Natural killer cell (primary cell): ENCODE measurements at regions not wholly inside any gene's neighbourhood (a gene's known extent, or its start where the extent isn't known, plus 50 kb on each side); places are given as distances from the start of the nearest gene placed in this dataset.

Source experiments
- ATAC-seq, 3 donors: fragments of 150-1000 bp in 2 of 3; fragments of 200-7000 bp in 1 of 3; cut with Tn5 transposase; 1 replicate in 1 of 3; 2 replicates in 2 of 3; pipeline ENCODE4 v1.10.0; 2021; ENCODE audit warnings: mild to moderate bottlenecking in 2 of 3, moderate library complexity in 2 of 3
- DNase-seq, 2 donors: peaks; one replicate each; pipeline versions ENCODE4 v3.0.0 to v3.0.0-alpha.2; 2013 to 2021; ENCODE audit warnings: mixed read lengths in 1 of 2
- H3K27ac ChIP-seq: one replicate; pipeline ENCODE4 v1.5.1; 2013; ENCODE audit warnings: mild to moderate bottlenecking, low read length
- H3K27me3 ChIP-seq: one replicate; pipeline ENCODE4 v1.6.1; 2013; ENCODE audit warnings: low read length; ENCODE audit not compliant: control insufficient read depth, insufficient read depth
- H3K36me3 ChIP-seq: one replicate; pipeline ENCODE4 v1.6.1; 2013; ENCODE audit warnings: low read length; ENCODE audit not compliant: control insufficient read depth, insufficient read depth
- H3K4me1 ChIP-seq: one replicate; pipeline ENCODE4 v1.6.1; 2013; ENCODE audit warnings: low read length; ENCODE audit not compliant: control insufficient read depth, insufficient read depth
- H3K4me3 ChIP-seq: one replicate; pipeline ENCODE4 v1.5.1; 2013; ENCODE audit warnings: low read length
- H3K9me3 ChIP-seq: one replicate; pipeline ENCODE4 v1.6.1; 2013; ENCODE audit warnings: low read length; ENCODE audit not compliant: control insufficient read depth, insufficient read depth
- H3K27ac Mint-ChIP-seq, 2 donors: one replicate each; pipeline ENCODE4 v1.8.0; 2022; ENCODE audit warnings: mild to moderate bottlenecking in 2 of 2, mixed read lengths in 2 of 2, moderate library complexity in 1 of 2
- H3K27me3 Mint-ChIP-seq, 2 donors: one replicate each; pipeline ENCODE4 v1.8.0; 2022; ENCODE audit warnings: low read depth in 2 of 2, mixed read lengths in 2 of 2
- H3K36me3 Mint-ChIP-seq: one replicate; pipeline ENCODE4 v1.8.0; 2022; ENCODE audit warnings: mixed read lengths
- H3K4me1 Mint-ChIP-seq, 2 donors: one replicate each; pipeline ENCODE4 v1.8.0; 2022; ENCODE audit warnings: mixed read lengths in 2 of 2
- H3K4me3 Mint-ChIP-seq: one replicate; pipeline ENCODE4 v1.8.0; 2022; ENCODE audit warnings: mild to moderate bottlenecking, moderate library complexity, mixed read lengths
- H3K9me3 Mint-ChIP-seq, 2 donors: one replicate each; pipeline ENCODE4 v1.8.0; 2022; ENCODE audit warnings: mixed read lengths in 2 of 2
- WGBS: methylation state at CpG from one replicate; pipeline ENCODE4 v1.1.7; 2013; ENCODE audit warnings: missing lambda C conversion rate; ENCODE audit not compliant: insufficient coverage; 5-methylcytosine and 5-hydroxymethylcytosine counted together
- intact Hi-C: fragments of 100-400 bp; cut with micrococcal nuclease; formaldehyde crosslinking; loops from one replicate; pipeline ENCODE4 v1.14.2; 2022
- TF ChIP-seq, protein P1 (sequence below): fragments of 200-600 bp; IDR thresholded peaks from one replicate; pipeline ENCODE4 v1.8.0; 2022; ENCODE audit warnings: antibody characterized with exemption

DNA sequence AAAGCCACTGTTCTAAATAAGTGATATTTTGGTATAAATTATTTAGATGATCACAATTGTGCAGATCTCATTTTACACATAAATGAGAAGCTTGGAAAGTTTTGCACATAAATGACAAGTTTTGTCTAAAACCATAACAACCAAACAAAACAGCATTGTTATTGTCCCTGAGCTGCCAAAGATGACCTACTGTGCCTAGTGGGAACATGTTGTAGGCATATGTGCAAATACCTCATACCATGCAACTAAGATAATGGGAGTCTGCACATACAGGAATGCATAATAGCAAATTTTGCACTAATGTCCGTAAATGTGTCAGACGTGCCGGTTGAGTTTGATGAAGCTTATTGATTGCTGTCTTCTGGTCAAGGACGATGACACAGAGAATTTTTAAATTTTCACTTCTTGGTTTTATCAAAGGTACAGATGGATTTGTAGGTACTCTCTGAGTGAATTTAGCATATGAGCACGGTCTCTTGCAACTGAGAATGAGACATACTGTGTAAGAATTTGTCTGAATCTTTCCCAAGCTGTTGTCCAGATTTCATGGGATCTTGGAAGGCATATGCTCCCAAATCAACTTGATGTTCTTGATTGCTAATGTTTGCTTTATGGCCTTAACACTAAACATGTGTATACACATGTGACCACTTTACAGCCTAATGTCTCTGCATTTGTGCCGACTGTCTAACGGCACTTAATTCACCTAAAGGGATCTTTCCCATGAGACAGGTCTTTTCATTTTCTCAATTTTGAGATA is 1133.5 kb downstream of the FAT4 start:
- Mint-ChIP-seq H3K27me3 (no peaks in the 10 kb centered on the region), H3K9me3 (peaks cover 8 to 16% of the 10 kb centered on the region in 2 donors), H3K4me3 (no peak overlapping the region), H3K4me1 (no peaks in the 10 kb centered on the region), H3K27ac (no peak overlapping the region), H3K36me3 (no peaks in the 10 kb centered on the region)
- H3K27me3 ChIP-seq = no peaks in the 10 kb centered on the region
- no peaks in the 10 kb centered on the region for H3K9me3 ChIP-seq
- H3K27ac ChIP-seq = no peak overlapping the region
- WGBS = 87% methylated on average over 7 of the region's 7 CpGs
- DNase-seq (no peak), ATAC-seq (no peak)
- intact Hi-C loops = no loop called here
- H3K4me1 ChIP-seq = no peaks in the 10 kb centered on the region
- H3K4me3 ChIP-seq = no peak overlapping the region
- no peaks in the 10 kb centered on the region for H3K36me3 ChIP-seq
- TF ChIP-seq, protein P1, sequence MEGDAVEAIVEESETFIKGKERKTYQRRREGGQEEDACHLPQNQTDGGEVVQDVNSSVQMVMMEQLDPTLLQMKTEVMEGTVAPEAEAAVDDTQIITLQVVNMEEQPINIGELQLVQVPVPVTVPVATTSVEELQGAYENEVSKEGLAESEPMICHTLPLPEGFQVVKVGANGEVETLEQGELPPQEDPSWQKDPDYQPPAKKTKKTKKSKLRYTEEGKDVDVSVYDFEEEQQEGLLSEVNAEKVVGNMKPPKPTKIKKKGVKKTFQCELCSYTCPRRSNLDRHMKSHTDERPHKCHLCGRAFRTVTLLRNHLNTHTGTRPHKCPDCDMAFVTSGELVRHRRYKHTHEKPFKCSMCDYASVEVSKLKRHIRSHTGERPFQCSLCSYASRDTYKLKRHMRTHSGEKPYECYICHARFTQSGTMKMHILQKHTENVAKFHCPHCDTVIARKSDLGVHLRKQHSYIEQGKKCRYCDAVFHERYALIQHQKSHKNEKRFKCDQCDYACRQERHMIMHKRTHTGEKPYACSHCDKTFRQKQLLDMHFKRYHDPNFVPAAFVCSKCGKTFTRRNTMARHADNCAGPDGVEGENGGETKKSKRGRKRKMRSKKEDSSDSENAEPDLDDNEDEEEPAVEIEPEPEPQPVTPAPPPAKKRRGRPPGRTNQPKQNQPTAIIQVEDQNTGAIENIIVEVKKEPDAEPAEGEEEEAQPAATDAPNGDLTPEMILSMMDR = no peak

- 82% methylated on average over 2 of the region's 2 CpGs for WGBS
- ATAC-seq (no peak), DNase-seq (no peak)
- Mint-ChIP-seq H3K27me3 (no peaks in the 10 kb centered on the region), H3K9me3 (peaks cover 6 to 12% of the 10 kb centered on the region in 2 donors), H3K4me3 (no peak overlapping the region), H3K36me3 (no peaks in the 10 kb centered on the region), H3K4me1 (no peaks in the 10 kb centered on the region), H3K27ac (no peak overlapping the region)
- Histone ChIP-seq H3K9me3 (no peaks in the 10 kb centered on the region), H3K27ac (no peak overlapping the region), H3K27me3 (no peaks in the 10 kb centered on the region), H3K36me3 (no peaks in the 10 kb centered on the region), H3K4me3 (no peak overlapping the region), H3K4me1 (no peaks in the 10 kb centered on the region)
- TF ChIP-seq, protein P1 = no peak
- intact Hi-C loops = no loop called here
Observed at GRCh38 chr4:126451237-126451873, 1136.6 kb downstream of the FAT4 start.

DNA sequence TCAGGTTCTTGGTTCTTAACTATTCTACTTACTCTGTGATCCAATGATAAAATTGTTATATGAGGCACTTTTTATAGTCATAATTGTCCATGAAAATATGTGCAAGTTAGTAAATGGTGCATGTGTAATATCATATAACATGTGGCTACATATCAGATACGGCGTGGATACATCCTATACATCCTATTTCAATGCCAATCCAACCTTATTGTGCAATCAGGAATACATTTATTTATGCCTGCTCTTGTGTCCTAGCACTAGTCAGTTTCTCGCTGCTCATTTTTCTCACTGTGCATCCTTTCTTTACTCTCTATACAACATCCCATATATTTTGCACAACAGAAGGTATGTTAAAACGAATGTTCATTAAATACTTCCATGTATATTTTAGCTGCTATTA is 1141.1 kb downstream of the FAT4 start:
- ATAC-seq (no peak), DNase-seq (no peak)
- Mint-ChIP-seq H3K36me3 (no peaks in the 10 kb centered on the region), H3K27ac (no peak overlapping the region), H3K9me3 (peaks cover 12 to 15% of the 10 kb centered on the region in 2 donors), H3K4me3 (no peak overlapping the region), H3K4me1 (no peaks in the 10 kb centered on the region), H3K27me3 (no peaks in the 10 kb centered on the region)
- H3K4me3 ChIP-seq = no peak overlapping the region
- WGBS = 66% methylated on average over 3 of the region's 4 CpGs
- H3K27ac ChIP-seq = no peak overlapping the region
- intact Hi-C loops = no loop called here
- TF ChIP-seq, protein P1 = no peak
- no peaks in the 10 kb centered on the region for H3K36me3 ChIP-seq
- no peaks in the 10 kb centered on the region for H3K9me3 ChIP-seq
- no peaks in the 10 kb centered on the region for H3K27me3 ChIP-seq
- H3K4me1 ChIP-seq = no peaks in the 10 kb centered on the region
